GM06990 (cell line): ENCODE measurements at regions not wholly inside any gene's neighbourhood (a gene's known extent, or its start where the extent isn't known, plus 50 kb on each side); places are given as distances from the start of the nearest gene placed in this dataset.

Source experiments
- DNase-seq: peaks from one replicate; pipeline ENCODE4 v3.0.0-alpha.2; 2011; ENCODE audit not compliant: insufficient read length; ENCODE audit errors: extremely low read depth
- H3K27me3 ChIP-seq: replicated peaks from 2 replicates; pipeline ENCODE4 v1.6.0; 2011; ENCODE audit warnings: low read length; ENCODE audit not compliant: control insufficient read depth, insufficient read depth
- H3K36me3 ChIP-seq: 2 replicates; pipeline ENCODE4 v1.5.1; 2011; ENCODE audit warnings: low read length; ENCODE audit not compliant: control insufficient read depth, insufficient read depth
- H3K4me3 ChIP-seq: replicated peaks from 2 replicates; pipeline ENCODE4 v1.5.1; 2011; ENCODE audit warnings: low read depth, mild to moderate bottlenecking, control low read depth, low read length
- CTCF ChIP-seq: IDR thresholded peaks from 2 replicates; pipeline ENCODE4 v1.5.1; 2011; ENCODE audit warnings: low read length, control low read depth, mild to moderate bottlenecking, inconsistent platforms; ENCODE audit not compliant: insufficient read depth, poor library complexity, severe bottlenecking

- DNase-seq = no peak
- Histone ChIP-seq H3K36me3 (no peaks in the 10 kb centered on the region), H3K4me3 (no peak overlapping the region), H3K27me3 (no peaks in the 10 kb centered on the region)
- TF ChIP-seq CTCF = no peak
These were observed 2275.5 kb downstream of the TP53TG3F start for GRCh38 chr16:35734728-35735402.

GRCh38 chr16:35735403-35736251 is 2276.2 kb downstream of the TP53TG3F start:
- H3K27me3 ChIP-seq = no peaks in the 10 kb centered on the region
- no peak for DNase-seq
- no peaks in the 10 kb centered on the region for H3K36me3 ChIP-seq
- no peak for TF ChIP-seq CTCF
- no peak overlapping the region for H3K4me3 ChIP-seq

DNA sequence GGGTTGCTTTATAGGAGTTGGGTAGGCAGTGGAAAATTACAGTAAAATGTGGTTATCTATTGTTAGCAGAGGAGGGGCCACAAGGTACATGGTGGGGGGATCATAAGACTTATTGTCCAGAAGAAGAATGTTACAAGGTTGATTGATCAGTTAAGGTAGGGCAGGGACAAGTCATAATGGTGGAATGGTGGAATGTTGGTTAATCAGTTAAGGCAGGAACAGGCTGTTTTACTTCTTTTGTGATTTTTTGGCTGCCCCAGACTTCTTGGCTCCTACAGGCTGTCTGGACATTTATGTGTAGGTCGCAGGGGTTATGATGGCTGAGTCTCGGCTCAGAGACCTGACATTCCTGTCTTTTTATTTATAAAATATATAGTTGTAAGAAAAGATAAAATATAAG is 2277.1 kb downstream of the TP53TG3F start:
- TF ChIP-seq CTCF = no peak
- Histone ChIP-seq H3K27me3 (no peaks in the 10 kb centered on the region), H3K4me3 (no peak overlapping the region), H3K36me3 (no peaks in the 10 kb centered on the region)
- no peak for DNase-seq

- no peak for TF ChIP-seq CTCF
- H3K36me3 ChIP-seq = no peaks in the 10 kb centered on the region
- no peaks in the 10 kb centered on the region for H3K27me3 ChIP-seq
- no peak for DNase-seq
- H3K4me3 ChIP-seq = no peak overlapping the region
These were observed 2277.7 kb downstream of the TP53TG3F start for GRCh38 chr16:35737076-35737475.

- H3K36me3 ChIP-seq = no peaks in the 10 kb centered on the region
- H3K4me3 ChIP-seq = no peak overlapping the region
- no peaks in the 10 kb centered on the region for H3K27me3 ChIP-seq
- TF ChIP-seq CTCF = no peak
- DNase-seq = no peak
These were observed 2282.1 kb downstream of the TP53TG3F start for GRCh38 chr16:35741546-35741945.
